ENCODE measurements at regions not wholly inside any gene's neighbourhood (a gene's known extent, or its start where the extent isn't known, plus 50 kb on each side); places are given as distances from the start of the nearest gene placed in this dataset.

- Mint-ChIP-seq H3K27ac (ENCODE audit: unreplicated experiment) (peak overlapping the region; percentile 85), H3K9me3 (ENCODE audit: unreplicated experiment) (peaks cover 8% of the 10 kb centered on the region), H3K4me1 (ENCODE audit: unreplicated experiment) (peaks cover 27% of the 10 kb centered on the region), H3K27me3 (ENCODE audit: unreplicated experiment) (no peaks in the 10 kb centered on the region), H3K36me3 (ENCODE audit: unreplicated experiment) (peaks cover 3% of the 10 kb centered on the region), H3K4me3 (ENCODE audit: unreplicated experiment) (no peak overlapping the region)
- TF ChIP-seq, protein P1, sequence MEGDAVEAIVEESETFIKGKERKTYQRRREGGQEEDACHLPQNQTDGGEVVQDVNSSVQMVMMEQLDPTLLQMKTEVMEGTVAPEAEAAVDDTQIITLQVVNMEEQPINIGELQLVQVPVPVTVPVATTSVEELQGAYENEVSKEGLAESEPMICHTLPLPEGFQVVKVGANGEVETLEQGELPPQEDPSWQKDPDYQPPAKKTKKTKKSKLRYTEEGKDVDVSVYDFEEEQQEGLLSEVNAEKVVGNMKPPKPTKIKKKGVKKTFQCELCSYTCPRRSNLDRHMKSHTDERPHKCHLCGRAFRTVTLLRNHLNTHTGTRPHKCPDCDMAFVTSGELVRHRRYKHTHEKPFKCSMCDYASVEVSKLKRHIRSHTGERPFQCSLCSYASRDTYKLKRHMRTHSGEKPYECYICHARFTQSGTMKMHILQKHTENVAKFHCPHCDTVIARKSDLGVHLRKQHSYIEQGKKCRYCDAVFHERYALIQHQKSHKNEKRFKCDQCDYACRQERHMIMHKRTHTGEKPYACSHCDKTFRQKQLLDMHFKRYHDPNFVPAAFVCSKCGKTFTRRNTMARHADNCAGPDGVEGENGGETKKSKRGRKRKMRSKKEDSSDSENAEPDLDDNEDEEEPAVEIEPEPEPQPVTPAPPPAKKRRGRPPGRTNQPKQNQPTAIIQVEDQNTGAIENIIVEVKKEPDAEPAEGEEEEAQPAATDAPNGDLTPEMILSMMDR (IDR thresholded peaks at IDR 0.05): no peak
- no peak for DNase-seq (ENCODE audit: extremely low spot score, unreplicated experiment)
Measured at GRCh38 chr9:87160148-87161102, 213.1 kb upstream of the GAS1 start.

DNA sequence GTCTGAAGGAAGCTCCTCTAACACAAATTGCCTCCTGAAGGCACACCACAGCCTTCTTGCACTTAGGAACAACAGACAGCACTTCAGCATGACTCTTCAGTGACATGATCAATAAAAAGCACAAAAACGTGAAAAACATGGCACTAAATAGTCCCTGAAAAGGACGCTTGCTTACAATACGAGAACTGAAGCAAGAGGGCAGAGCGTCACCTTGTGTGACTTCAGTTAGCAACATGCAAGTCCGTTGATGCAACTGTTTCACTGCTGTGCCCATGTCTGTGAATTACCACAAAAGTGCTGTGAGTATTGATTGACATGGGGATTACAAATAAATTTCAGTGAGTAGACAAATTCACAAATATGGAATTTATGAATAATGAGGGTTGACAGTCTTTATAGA is 219.9 kb upstream of the GAS1 start:
- no peaks in the 10 kb centered on the region for H3K27me3 Mint-ChIP-seq (ENCODE audit: unreplicated experiment)
- H3K36me3 Mint-ChIP-seq (ENCODE audit: unreplicated experiment): no peaks in the 10 kb centered on the region
- no peak overlapping the region for H3K27ac Mint-ChIP-seq (ENCODE audit: unreplicated experiment)
- DNase-seq (ENCODE audit: extremely low spot score, unreplicated experiment): no peak
- no peak overlapping the region for H3K4me3 Mint-ChIP-seq (ENCODE audit: unreplicated experiment)
- TF ChIP-seq, protein P1 (IDR thresholded peaks at IDR 0.05): no peak
- H3K9me3 Mint-ChIP-seq (ENCODE audit: unreplicated experiment): peaks cover 4% of the 10 kb centered on the region
- peaks cover 8% of the 10 kb centered on the region for H3K4me1 Mint-ChIP-seq (ENCODE audit: unreplicated experiment)

DNA sequence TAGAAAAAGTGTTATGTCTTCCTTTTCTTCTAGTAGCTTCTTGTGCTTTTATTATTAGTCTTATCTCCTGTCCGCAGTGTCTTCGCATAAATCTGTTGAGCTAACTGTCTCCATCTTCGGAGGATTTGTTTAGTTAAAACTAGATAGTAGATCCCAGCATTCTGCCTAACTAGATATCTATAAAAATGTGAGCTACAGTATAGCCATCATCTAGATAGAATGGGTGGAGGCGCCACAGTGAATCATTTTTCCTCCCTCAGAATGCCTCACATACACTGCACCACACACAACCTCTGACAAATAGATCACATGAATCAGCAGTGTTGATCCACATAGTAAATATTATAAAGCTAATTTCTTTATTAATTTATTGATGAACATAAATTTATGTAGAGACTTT is 220.3 kb upstream of the GAS1 start:
- Mint-ChIP-seq H3K9me3 (ENCODE audit: unreplicated experiment) (peaks cover 4% of the 10 kb centered on the region), H3K27me3 (ENCODE audit: unreplicated experiment) (no peaks in the 10 kb centered on the region), H3K36me3 (ENCODE audit: unreplicated experiment) (no peaks in the 10 kb centered on the region), H3K27ac (ENCODE audit: unreplicated experiment) (no peak overlapping the region), H3K4me3 (ENCODE audit: unreplicated experiment) (no peak overlapping the region), H3K4me1 (ENCODE audit: unreplicated experiment) (peaks cover 8% of the 10 kb centered on the region)
- no peak for DNase-seq (ENCODE audit: extremely low spot score, unreplicated experiment)
- TF ChIP-seq, protein P1 (IDR thresholded peaks at IDR 0.05): no peak

DNA sequence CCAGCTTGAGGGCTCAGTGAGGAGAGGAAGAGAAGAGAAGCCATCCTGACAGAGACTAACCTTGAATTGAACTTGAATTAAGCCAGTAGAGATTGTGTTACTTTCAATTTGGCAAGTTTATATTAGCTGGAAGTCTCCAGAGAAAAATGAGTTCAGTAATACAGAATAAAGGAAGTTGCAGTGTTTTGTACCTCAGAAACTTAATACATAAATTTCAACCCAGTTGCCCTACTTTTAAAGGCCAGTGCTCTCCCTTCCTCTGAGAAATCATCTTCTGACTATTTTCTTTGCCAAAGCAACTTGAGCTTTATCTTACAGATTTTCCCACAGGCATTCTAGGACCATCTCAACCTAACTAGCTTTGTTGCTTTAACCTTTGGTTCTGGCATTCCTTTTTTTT is 231.0 kb upstream of the GAS1 start:
- Mint-ChIP-seq H3K27ac (ENCODE audit: unreplicated experiment) (peak overlapping the region; percentile 83), H3K27me3 (ENCODE audit: unreplicated experiment) (no peaks in the 10 kb centered on the region), H3K4me3 (ENCODE audit: unreplicated experiment) (no peak overlapping the region), H3K36me3 (ENCODE audit: unreplicated experiment) (peaks cover 4% of the 10 kb centered on the region), H3K9me3 (ENCODE audit: unreplicated experiment) (peaks cover 11% of the 10 kb centered on the region), H3K4me1 (ENCODE audit: unreplicated experiment) (peaks cover 50% of the 10 kb centered on the region)
- TF ChIP-seq, protein P1 (IDR thresholded peaks at IDR 0.05): no peak
- DNase-seq (ENCODE audit: extremely low spot score, unreplicated experiment): no peak

- Mint-ChIP-seq H3K27me3 (ENCODE audit: unreplicated experiment) (no peaks in the 10 kb centered on the region), H3K27ac (ENCODE audit: unreplicated experiment) (peak overlapping the region; percentile 83), H3K36me3 (ENCODE audit: unreplicated experiment) (peaks cover 4% of the 10 kb centered on the region), H3K9me3 (ENCODE audit: unreplicated experiment) (peaks cover 11% of the 10 kb centered on the region), H3K4me3 (ENCODE audit: unreplicated experiment) (no peak overlapping the region), H3K4me1 (ENCODE audit: unreplicated experiment) (peaks cover 52% of the 10 kb centered on the region)
- no peak for DNase-seq (ENCODE audit: extremely low spot score, unreplicated experiment)
- TF ChIP-seq, protein P1 (IDR thresholded peaks at IDR 0.05): no peak
Measured at GRCh38 chr9:87179553-87180340, 232.4 kb upstream of the GAS1 start.
